GM12892 (cell line): ENCODE measurements at regions not wholly inside any gene's neighbourhood (a gene's known extent, or its start where the extent isn't known, plus 50 kb on each side); places are given as distances from the start of the nearest gene placed in this dataset.

ENCODE experiments used
- POLR2A ChIP-seq: IDR thresholded peaks from 2 replicates; pipeline ENCODE4 v1.6.1; 2011; ENCODE audit warnings: low read depth, low read length, control low read depth
- POLR2AphosphoS5 ChIP-seq: IDR thresholded peaks from 2 replicates; pipeline ENCODE4 v1.6.1; 2011; ENCODE audit warnings: low read depth, low read length, control low read depth
- TAF1 ChIP-seq: IDR thresholded peaks from 2 replicates; pipeline ENCODE4 v1.6.1; 2011; ENCODE audit warnings: low read depth, mild to moderate bottlenecking, control low read depth, low read length, borderline replicate concordance

DNA sequence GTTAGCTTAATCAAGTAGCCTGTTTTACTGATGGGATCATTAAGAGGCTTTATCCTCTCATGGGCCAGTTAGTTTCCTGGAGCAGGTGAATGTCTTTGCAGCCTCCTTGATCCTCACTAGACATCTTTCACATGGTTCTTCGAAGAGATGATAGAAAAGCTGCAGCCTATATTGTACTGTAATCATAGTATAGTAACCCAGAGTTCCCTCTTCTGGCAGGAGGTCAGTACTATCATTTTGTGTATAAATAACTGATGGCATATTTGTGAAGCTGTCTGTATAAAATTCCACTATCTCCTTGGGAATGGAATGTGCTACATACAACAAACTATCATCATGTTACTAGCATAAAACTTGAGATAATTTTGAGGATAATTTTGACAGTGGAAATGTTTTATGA is 123.8 kb upstream of the PRPS1L1 start:
- no peak for TF ChIP-seq TAF1
- no peak for TF ChIP-seq POLR2AphosphoS5
- TF ChIP-seq POLR2A = no peak
